ENCODE measurements at regions not wholly inside any gene's neighbourhood (a gene's known extent, or its start where the extent isn't known, plus 50 kb on each side); places are given as distances from the start of the nearest gene placed in this dataset.

DNA sequence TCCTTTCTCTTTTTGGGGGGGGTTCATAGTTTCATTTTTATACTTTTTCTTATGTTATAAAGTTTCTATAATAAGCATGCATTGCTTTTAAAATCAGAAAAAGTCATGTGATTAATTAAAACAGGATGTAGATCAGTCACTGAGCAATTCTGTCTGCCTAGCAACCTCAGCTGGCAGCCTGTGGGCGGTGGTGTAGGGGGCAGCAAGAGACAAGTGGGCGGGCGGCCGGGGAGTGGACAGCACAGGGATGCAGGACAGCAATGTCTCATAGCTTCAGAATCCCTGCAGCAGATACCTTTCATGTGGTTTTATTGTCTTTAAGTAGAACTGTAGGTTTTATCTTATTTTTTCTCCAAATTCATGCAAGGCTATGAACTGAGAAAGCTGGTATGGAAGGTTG, 101.9 kb upstream of the S1PR3 start:
- DNase-seq (ENCODE audit: extremely low read depth, low read depth), result no peak
- TF ChIP-seq, protein P1, sequence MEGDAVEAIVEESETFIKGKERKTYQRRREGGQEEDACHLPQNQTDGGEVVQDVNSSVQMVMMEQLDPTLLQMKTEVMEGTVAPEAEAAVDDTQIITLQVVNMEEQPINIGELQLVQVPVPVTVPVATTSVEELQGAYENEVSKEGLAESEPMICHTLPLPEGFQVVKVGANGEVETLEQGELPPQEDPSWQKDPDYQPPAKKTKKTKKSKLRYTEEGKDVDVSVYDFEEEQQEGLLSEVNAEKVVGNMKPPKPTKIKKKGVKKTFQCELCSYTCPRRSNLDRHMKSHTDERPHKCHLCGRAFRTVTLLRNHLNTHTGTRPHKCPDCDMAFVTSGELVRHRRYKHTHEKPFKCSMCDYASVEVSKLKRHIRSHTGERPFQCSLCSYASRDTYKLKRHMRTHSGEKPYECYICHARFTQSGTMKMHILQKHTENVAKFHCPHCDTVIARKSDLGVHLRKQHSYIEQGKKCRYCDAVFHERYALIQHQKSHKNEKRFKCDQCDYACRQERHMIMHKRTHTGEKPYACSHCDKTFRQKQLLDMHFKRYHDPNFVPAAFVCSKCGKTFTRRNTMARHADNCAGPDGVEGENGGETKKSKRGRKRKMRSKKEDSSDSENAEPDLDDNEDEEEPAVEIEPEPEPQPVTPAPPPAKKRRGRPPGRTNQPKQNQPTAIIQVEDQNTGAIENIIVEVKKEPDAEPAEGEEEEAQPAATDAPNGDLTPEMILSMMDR (IDR thresholded peaks at IDR 0.05; ENCODE audit: low read depth, low read length), result no peak

DNA sequence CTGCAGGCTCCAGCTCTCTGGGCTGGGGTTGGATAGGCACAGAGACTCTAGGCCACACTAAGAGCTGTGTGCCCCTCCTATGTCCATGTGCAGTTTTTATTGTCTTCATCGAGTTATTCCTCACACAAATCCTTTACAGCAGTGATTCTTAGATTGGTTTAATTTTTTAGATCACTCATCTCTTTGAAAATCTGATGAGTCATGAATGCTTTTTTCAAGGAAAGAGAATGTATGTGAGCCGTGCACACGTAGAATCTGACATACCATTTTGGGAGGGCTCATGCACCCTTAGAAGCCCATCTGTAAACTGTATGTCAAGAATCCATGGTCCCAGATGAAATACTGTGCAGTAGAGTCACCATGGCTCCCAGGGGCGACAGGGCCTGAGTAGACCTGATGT, 100.7 kb upstream of the S1PR3 start:
- no peak for DNase-seq (ENCODE audit: extremely low read depth, low read depth)
- TF ChIP-seq, protein P1 (IDR thresholded peaks at IDR 0.05; ENCODE audit: low read depth, low read length), result no peak

DNA sequence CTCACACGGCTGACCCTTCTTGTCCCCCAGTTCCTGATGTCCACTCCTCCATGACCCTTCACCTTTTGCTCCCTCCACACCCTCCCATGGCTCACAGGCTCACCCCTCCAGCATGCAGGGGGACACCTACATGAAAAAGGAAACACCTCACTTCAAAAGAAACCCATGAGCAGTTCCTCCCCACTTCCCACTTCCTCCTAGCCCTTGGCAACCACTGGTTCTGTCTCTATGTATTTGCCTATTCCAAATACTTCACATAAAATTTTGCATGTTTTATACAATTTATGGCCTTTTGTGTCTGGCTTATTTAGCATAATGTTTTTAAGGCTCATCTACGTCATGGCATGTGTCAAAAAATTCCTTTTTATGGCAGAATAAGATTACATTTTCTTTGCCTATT, 100.2 kb upstream of the S1PR3 start:
- no peak for DNase-seq (ENCODE audit: extremely low read depth, low read depth)
- TF ChIP-seq, protein P1 (IDR thresholded peaks at IDR 0.05; ENCODE audit: low read depth, low read length), result no peak

DNA sequence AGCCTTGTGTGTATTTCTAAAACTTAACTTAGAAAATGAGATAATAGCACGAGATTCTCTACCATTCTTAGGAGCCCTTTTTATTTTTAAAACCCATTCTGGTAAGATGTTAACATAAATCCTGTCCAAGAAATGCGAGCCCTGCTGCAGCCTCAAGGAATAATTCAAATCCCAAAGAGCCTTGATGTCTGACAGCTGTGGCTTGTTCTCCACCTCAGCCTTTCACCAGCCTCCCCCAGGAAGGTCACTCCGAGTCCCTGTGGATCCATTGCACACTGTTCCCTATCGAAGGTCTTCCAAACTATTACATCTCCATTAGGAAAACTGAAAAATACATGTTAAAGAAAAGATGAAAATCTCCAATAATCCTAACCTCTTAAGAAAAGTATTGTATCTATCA, 98.5 kb upstream of the S1PR3 start:
- TF ChIP-seq, protein P1 (IDR thresholded peaks at IDR 0.05; ENCODE audit: low read depth, low read length), result no peak
- no peak for DNase-seq (ENCODE audit: extremely low read depth, low read depth)

DNA sequence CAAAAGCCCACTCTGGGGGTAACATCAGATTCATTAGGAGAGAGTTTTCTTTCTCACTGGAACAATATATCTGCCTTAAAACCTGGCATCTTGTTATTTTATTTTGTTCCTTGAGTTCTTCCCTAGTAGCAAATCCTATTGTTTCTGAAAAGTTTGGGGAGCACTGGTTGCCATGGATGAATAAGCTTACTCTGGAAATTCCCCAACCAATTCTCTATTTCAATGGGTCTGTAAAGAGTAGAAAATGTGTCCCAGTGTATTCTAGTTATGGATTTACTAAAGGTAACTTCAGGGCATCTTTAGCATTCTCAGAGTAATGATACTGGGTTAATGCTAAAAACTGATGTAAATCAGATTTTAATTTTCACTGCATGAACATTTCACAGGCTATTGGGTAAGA, 94.2 kb upstream of the S1PR3 start:
- TF ChIP-seq, protein P1 (IDR thresholded peaks at IDR 0.05; ENCODE audit: low read depth, low read length), result no peak
- DNase-seq (ENCODE audit: extremely low read depth, low read depth), result no peak

DNA sequence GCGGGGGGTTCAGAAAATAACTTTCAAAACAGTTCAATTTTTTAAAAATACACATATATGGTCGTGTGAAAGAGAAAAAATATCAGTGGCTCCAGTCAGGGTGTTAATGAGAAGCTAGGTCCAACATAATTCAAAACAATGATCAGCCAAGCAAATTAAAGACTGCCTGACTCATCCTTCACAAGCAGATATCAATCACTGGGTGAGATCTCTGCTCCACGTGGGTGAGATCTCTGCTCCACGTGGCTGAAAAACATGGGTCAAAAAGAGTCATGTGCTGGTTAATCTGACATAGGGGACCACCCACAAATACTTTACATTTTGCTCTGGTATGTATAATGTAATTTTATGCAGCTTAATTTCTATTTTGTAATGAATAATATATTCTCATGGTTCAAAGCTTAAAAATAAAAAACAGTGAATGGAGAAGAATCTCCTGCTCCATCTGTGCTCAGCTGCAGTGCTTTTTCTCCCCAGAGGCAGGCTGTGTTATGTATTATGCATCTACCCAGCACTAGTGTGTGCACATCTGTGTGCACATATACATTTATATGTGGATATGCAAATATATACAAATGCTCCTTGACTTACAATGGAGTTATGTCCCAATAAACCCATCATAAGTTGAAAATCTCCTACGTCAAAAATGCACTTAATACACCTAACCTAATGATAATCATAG, 93.1 kb upstream of the S1PR3 start:
- TF ChIP-seq, protein P1 (IDR thresholded peaks at IDR 0.05; ENCODE audit: low read depth, low read length), result no peak
- DNase-seq (ENCODE audit: extremely low read depth, low read depth), result no peak

DNA sequence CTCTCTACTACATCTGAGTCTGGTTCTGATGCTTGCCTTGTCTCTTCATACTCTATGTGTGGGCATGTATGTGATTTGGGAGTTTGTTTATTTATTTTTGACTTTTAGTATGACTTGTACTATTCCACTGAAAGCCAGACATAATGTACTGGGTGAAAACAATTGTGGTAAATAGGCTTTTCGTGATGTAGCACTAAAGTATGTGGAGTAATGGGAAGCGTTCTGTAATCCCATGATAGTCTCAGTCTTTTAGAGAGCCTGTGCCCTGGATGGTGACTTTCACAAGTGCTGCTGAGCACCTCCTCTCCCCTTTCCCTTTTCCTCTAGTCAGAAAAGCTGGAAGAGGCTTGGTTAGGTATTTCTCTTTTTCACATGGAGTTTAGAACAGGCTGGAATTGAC, 85.8 kb upstream of the S1PR3 start:
- TF ChIP-seq, protein P1 (IDR thresholded peaks at IDR 0.05; ENCODE audit: low read depth, low read length), result no peak
- no peak for DNase-seq (ENCODE audit: extremely low read depth, low read depth)
